ENCODE measurements at regions not wholly inside any gene's neighbourhood (a gene's known extent, or its start where the extent isn't known, plus 50 kb on each side); places are given as distances from the start of the nearest gene placed in this dataset.

GRCh38 chr2:145721681-145722080, 1201.8 kb upstream of the ZEB2 start:
- Mint-ChIP-seq H3K27me3 (no peaks in the 10 kb centered on the region), H3K9me3 (peaks cover 2% of the 10 kb centered on the region), H3K4me1 (peaks cover 11% of the 10 kb centered on the region), H3K36me3 (ENCODE audit: low read depth) (no peaks in the 10 kb centered on the region), H3K4me3 (no peak overlapping the region), H3K27ac (no peak overlapping the region)
- ATAC-seq (ENCODE audit: low read depth) (no peak), DNase-seq (no peak)
- ChIA-PET CTCF (no interaction called here), POLR2A (no interaction called here)
- TF ChIP-seq CTCF (IDR thresholded peaks at IDR 0.05) = no peak
- intact Hi-C loops (cut with micrococcal nuclease) = no loop called here

- intact Hi-C loops (cut with micrococcal nuclease) = no loop called here
- Mint-ChIP-seq H3K27me3 (no peaks in the 10 kb centered on the region), H3K4me1 (no peaks in the 10 kb centered on the region), H3K27ac (no peak overlapping the region), H3K4me3 (no peak overlapping the region), H3K9me3 (peaks cover 8% of the 10 kb centered on the region), H3K36me3 (ENCODE audit: low read depth) (no peaks in the 10 kb centered on the region)
- ChIA-PET CTCF (no interaction called here), POLR2A (no interaction called here)
- no peak for DNase-seq
- no peak for TF ChIP-seq CTCF (IDR thresholded peaks at IDR 0.05)
- ATAC-seq (ENCODE audit: low read depth) = no peak
Measured at GRCh38 chr2:145715601-145716000, 1195.7 kb upstream of the ZEB2 start.

GRCh38 chr2:145710303-145710702, 1190.4 kb upstream of the ZEB2 start:
- H3K9me3 Mint-ChIP-seq = peaks cover 27% of the 10 kb centered on the region
- TF ChIP-seq CTCF (IDR thresholded peaks at IDR 0.05) = no peak
- ATAC-seq (ENCODE audit: low read depth) = no peak
- no peak overlapping the region for H3K4me3 Mint-ChIP-seq
- H3K27ac Mint-ChIP-seq = no peak overlapping the region
- ChIA-PET CTCF (no interaction called here), POLR2A (interaction anchor here (0.6 kb wide), 1 partner anchor 344 kb away, joined by 4 read pairs; no protein-coding TSS in a partner anchor)
- H3K4me1 Mint-ChIP-seq = no peaks in the 10 kb centered on the region
- H3K27me3 Mint-ChIP-seq = no peaks in the 10 kb centered on the region
- DNase-seq = no peak
- intact Hi-C loops (cut with micrococcal nuclease) = no loop called here
- no peaks in the 10 kb centered on the region for H3K36me3 Mint-ChIP-seq (ENCODE audit: low read depth)

GRCh38 chr2:145702305-145702704, 1182.4 kb upstream of the ZEB2 start:
- Mint-ChIP-seq H3K27ac (no peak overlapping the region), H3K4me3 (no peak overlapping the region), H3K4me1 (peaks cover 3% of the 10 kb centered on the region), H3K36me3 (ENCODE audit: low read depth) (no peaks in the 10 kb centered on the region), H3K27me3 (no peaks in the 10 kb centered on the region), H3K9me3 (peaks cover 7% of the 10 kb centered on the region)
- POLR2A ChIA-PET = interaction anchor here (0.7 to 1.0 kb wide), 2 partner anchors 10 to 11 kb away, joined by 3 to 9 read pairs; no protein-coding TSS in a partner anchor
- intact Hi-C loops (cut with micrococcal nuclease) = no loop called here
- ATAC-seq (ENCODE audit: low read depth) (no peak), DNase-seq (no peak)
- no peak for TF ChIP-seq CTCF (IDR thresholded peaks at IDR 0.05)
- CTCF ChIA-PET = no interaction called here

GRCh38 chr2:145692971-145693478, 1173.1 kb upstream of the ZEB2 start:
- peaks cover 55% of the 10 kb centered on the region for H3K4me1 Mint-ChIP-seq
- no peak for DNase-seq
- ATAC-seq (ENCODE audit: low read depth) = peak; percentile 86
- H3K9me3 Mint-ChIP-seq = no peaks in the 10 kb centered on the region
- CTCF ChIA-PET = interaction anchor here (1.0 to 2.3 kb wide), 2 partner anchors 57 to 60 kb away, joined by 4 to 8 read pairs; no protein-coding TSS in a partner anchor
- POLR2A ChIA-PET = interaction anchor here (0.8 to 3.1 kb wide), 6 partner anchors 50 to 209 kb away, joined by 3 to 29 read pairs (median 6); no protein-coding TSS in a partner anchor
- H3K4me3 Mint-ChIP-seq = peak overlapping the region; percentile 71
- H3K27me3 Mint-ChIP-seq = no peaks in the 10 kb centered on the region
- peak overlapping the region; percentile 89 for H3K27ac Mint-ChIP-seq
- H3K36me3 Mint-ChIP-seq (ENCODE audit: low read depth) = no peaks in the 10 kb centered on the region
- intact Hi-C loops (cut with micrococcal nuclease) = loop anchor here (1.0 to 5.0 kb wide), 6 partner anchors 48 to 1176 kb away; no protein-coding TSS in a partner anchor
- TF ChIP-seq CTCF (IDR thresholded peaks at IDR 0.05) = no peak
